ENCODE measurements at regions not wholly inside any gene's neighbourhood (a gene's known extent, or its start where the extent isn't known, plus 50 kb on each side); places are given as distances from the start of the nearest gene placed in this dataset.

- TF ChIP-seq EZH2 (IDR thresholded peaks at IDR 0.05; ENCODE audit: low read length) (no peak), CTCF (optimal IDR thresholded peaks at IDR 0.05 in 1 of 3, IDR thresholded peaks at IDR 0.05 in 1 of 3, conservative IDR thresholded peaks at IDR 0.05 in 1 of 3; ENCODE audit: extremely low read depth in 1 of 3, insufficient read depth in 2 of 3, low read length in 3 of 3) (no peak)
- no peak overlapping the region for H3K9ac ChIP-seq (ENCODE audit: control insufficient read depth, extremely low read depth, insufficient read depth, low read length)
- no peak overlapping the region for H3K27ac ChIP-seq (ENCODE audit: control insufficient read depth, insufficient read depth, low read length)
- H3K36me3 ChIP-seq (ENCODE audit: control insufficient read depth in 2 of 2, extremely low read depth in 1 of 2, insufficient read depth in 2 of 2, low read length in 2 of 2): no peaks in the 10 kb centered on the region
- H3K9me1 ChIP-seq (ENCODE audit: control insufficient read depth, extremely low read depth, insufficient read depth, low read length): no peaks in the 10 kb centered on the region
- peaks cover 4% of the 10 kb centered on the region for H3K27me3 ChIP-seq (ENCODE audit: control insufficient read depth, extremely low read depth, insufficient read depth, low read length)
- FAIRE-seq (no peak), DNase-seq (ENCODE audit: low read depth, low spot score) (no peak)
- H3K4me2 ChIP-seq (ENCODE audit: control insufficient read depth, extremely low read depth, insufficient read depth, low read depth, low read length): no peak overlapping the region
- H4K20me1 ChIP-seq (ENCODE audit: control insufficient read depth, extremely low read depth, insufficient read depth, low read length): no peaks in the 10 kb centered on the region
- no peaks in the 10 kb centered on the region for H3K79me2 ChIP-seq (ENCODE audit: control insufficient read depth, insufficient read depth, low read length)
- dilution Hi-C loops (cut with MboI; ENCODE audit: extremely low pct_ligation_motif_present, low sequenced_read_pairs): no loop called here
- H3K4me3 ChIP-seq (ENCODE audit: control insufficient read depth in 2 of 3, extremely low read depth in 1 of 3, insufficient read depth in 2 of 3, low read depth in 1 of 3, low read length in 3 of 3): no peak overlapping the region
- no peaks in the 10 kb centered on the region for H3K9me3 ChIP-seq (ENCODE audit: control insufficient read depth, low read depth, low read length)
- H3K4me1 ChIP-seq (ENCODE audit: control insufficient read depth, extremely low read depth, insufficient read depth, low read length): peaks cover 5% of the 10 kb centered on the region
- no peak overlapping the region for H2AFZ ChIP-seq (ENCODE audit: control insufficient read depth, low read length)
Measured at GRCh38 chr2:48043131-48043700, 136.9 kb upstream of the FBXO11 start.

GRCh38 chr2:48043746-48044145 is 137.4 kb upstream of the FBXO11 start:
- FAIRE-seq (no peak), DNase-seq (ENCODE audit: low read depth, low spot score) (no peak)
- Histone ChIP-seq H3K9me3 (ENCODE audit: control insufficient read depth, low read depth, low read length) (no peaks in the 10 kb centered on the region), H3K79me2 (ENCODE audit: control insufficient read depth, insufficient read depth, low read length) (no peaks in the 10 kb centered on the region), H3K4me1 (ENCODE audit: control insufficient read depth, extremely low read depth, insufficient read depth, low read length) (peaks cover 5% of the 10 kb centered on the region), H4K20me1 (ENCODE audit: control insufficient read depth, extremely low read depth, insufficient read depth, low read length) (no peaks in the 10 kb centered on the region), H3K36me3 (ENCODE audit: control insufficient read depth in 2 of 2, extremely low read depth in 1 of 2, insufficient read depth in 2 of 2, low read length in 2 of 2) (no peaks in the 10 kb centered on the region), H3K9ac (ENCODE audit: control insufficient read depth, extremely low read depth, insufficient read depth, low read length) (no peak overlapping the region), H3K9me1 (ENCODE audit: control insufficient read depth, extremely low read depth, insufficient read depth, low read length) (no peaks in the 10 kb centered on the region), H2AFZ (ENCODE audit: control insufficient read depth, low read length) (no peak overlapping the region), H3K27ac (ENCODE audit: control insufficient read depth, insufficient read depth, low read length) (no peak overlapping the region), H3K4me2 (ENCODE audit: control insufficient read depth, extremely low read depth, insufficient read depth, low read depth, low read length) (no peak overlapping the region), H3K4me3 (ENCODE audit: control insufficient read depth in 2 of 3, extremely low read depth in 1 of 3, insufficient read depth in 2 of 3, low read depth in 1 of 3, low read length in 3 of 3) (no peak overlapping the region), H3K27me3 (ENCODE audit: control insufficient read depth, extremely low read depth, insufficient read depth, low read length) (peaks cover 4% of the 10 kb centered on the region)
- TF ChIP-seq EZH2 (IDR thresholded peaks at IDR 0.05; ENCODE audit: low read length) (no peak), CTCF (optimal IDR thresholded peaks at IDR 0.05 in 1 of 3, IDR thresholded peaks at IDR 0.05 in 1 of 3, conservative IDR thresholded peaks at IDR 0.05 in 1 of 3; ENCODE audit: extremely low read depth in 1 of 3, insufficient read depth in 2 of 3, low read length in 3 of 3) (no peak)
- dilution Hi-C loops (cut with MboI; ENCODE audit: extremely low pct_ligation_motif_present, low sequenced_read_pairs): no loop called here
